Keratinocyte (primary cell): ENCODE measurements at regions not wholly inside any gene's neighbourhood (a gene's known extent, or its start where the extent isn't known, plus 50 kb on each side); places are given as distances from the start of the nearest gene placed in this dataset.

Experiments
- EZH2 ChIP-seq: IDR thresholded peaks from one replicate; pipeline ENCODE4 v1.6.1; 2012; ENCODE audit warnings: inconsistent platforms, mild to moderate bottlenecking, low read length, moderate library complexity
- TF ChIP-seq, protein P1 (sequence below), 3 experiments: IDR thresholded peaks in 1 of 3; conservative IDR thresholded peaks in 1 of 3; optimal IDR thresholded peaks in 1 of 3; 2 replicates in 2 of 3; 3 replicates in 1 of 3; pipeline versions ENCODE3 to v1.5.1; 2011; ENCODE audit warnings: low read length in 3 of 3, mild to moderate bottlenecking in 3 of 3, moderate library complexity in 2 of 3, control low read depth in 1 of 3, inconsistent platforms in 1 of 3; ENCODE audit not compliant: insufficient read depth in 2 of 3; ENCODE audit errors: extremely low read depth in 1 of 3

DNA sequence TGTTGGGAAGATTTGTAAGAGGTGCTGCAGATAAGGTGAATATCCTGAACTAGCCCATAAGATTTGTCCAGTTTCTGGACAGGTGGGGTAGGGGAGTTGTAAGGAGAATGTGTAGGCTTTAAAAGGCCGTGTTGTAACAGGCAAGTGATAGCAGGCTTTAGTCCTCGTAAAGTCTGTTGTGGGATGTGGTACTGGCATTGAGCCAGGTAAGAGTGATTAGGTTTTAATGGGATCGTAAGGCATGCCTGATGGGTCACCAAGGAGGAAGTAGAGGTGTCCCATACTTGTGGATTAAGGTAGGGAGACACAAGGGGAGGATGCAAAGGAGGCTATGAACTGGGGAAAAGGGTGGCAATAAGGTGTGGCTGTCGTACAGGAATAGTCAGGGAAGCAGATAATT lies 256.9 kb upstream of the DKK2 start:
- TF ChIP-seq, protein P1, sequence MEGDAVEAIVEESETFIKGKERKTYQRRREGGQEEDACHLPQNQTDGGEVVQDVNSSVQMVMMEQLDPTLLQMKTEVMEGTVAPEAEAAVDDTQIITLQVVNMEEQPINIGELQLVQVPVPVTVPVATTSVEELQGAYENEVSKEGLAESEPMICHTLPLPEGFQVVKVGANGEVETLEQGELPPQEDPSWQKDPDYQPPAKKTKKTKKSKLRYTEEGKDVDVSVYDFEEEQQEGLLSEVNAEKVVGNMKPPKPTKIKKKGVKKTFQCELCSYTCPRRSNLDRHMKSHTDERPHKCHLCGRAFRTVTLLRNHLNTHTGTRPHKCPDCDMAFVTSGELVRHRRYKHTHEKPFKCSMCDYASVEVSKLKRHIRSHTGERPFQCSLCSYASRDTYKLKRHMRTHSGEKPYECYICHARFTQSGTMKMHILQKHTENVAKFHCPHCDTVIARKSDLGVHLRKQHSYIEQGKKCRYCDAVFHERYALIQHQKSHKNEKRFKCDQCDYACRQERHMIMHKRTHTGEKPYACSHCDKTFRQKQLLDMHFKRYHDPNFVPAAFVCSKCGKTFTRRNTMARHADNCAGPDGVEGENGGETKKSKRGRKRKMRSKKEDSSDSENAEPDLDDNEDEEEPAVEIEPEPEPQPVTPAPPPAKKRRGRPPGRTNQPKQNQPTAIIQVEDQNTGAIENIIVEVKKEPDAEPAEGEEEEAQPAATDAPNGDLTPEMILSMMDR (optimal IDR thresholded peaks at IDR 0.05 in 1 of 3, IDR thresholded peaks at IDR 0.05 in 1 of 3, conservative IDR thresholded peaks at IDR 0.05 in 1 of 3; ENCODE audit: extremely low read depth in 1 of 3, insufficient read depth in 2 of 3, low read length in 3 of 3), result no peak
- no peak for TF ChIP-seq EZH2
